ENCODE measurements at regions not wholly inside any gene's neighbourhood (a gene's known extent, or its start where the extent isn't known, plus 50 kb on each side); places are given as distances from the start of the nearest gene placed in this dataset.

GRCh38 chr16:74030000-74030706, 266.5 kb upstream of the PSMD7 start:
- DNase-seq: no peak

GRCh38 chr16:74029115-74029792, 267.4 kb upstream of the PSMD7 start:
- DNase-seq: no peak

- no peak for DNase-seq
These were observed 270.0 kb upstream of the PSMD7 start for GRCh38 chr16:74026373-74027281.

- no peak for DNase-seq
These were observed 271.7 kb upstream of the PSMD7 start for GRCh38 chr16:74024953-74025352.

GRCh38 chr16:74020095-74020670, 276.4 kb upstream of the PSMD7 start:
- no peak for DNase-seq

GRCh38 chr16:74019612-74020011, 277.0 kb upstream of the PSMD7 start:
- no peak for DNase-seq

- no peak for DNase-seq
These were observed 280.7 kb upstream of the PSMD7 start for GRCh38 chr16:74015953-74016352.

- DNase-seq: no peak
These were observed 297.9 kb upstream of the PSMD7 start for GRCh38 chr16:73998707-73999106.

- no peak for DNase-seq
These were observed 298.6 kb upstream of the PSMD7 start for GRCh38 chr16:73997971-73998370.

- no peak for DNase-seq
These were observed 299.3 kb upstream of the PSMD7 start for GRCh38 chr16:73997340-73997711.

GRCh38 chr16:73996624-73997339, 299.8 kb upstream of the PSMD7 start:
- no peak for DNase-seq

GRCh38 chr16:73993878-73994277, 302.7 kb upstream of the PSMD7 start:
- no peak for DNase-seq

- no peak for DNase-seq
These were observed 318.2 kb upstream of the PSMD7 start for GRCh38 chr16:73978407-73978784.

GRCh38 chr16:73976644-73977043, 320.0 kb upstream of the PSMD7 start:
- no peak for DNase-seq

GRCh38 chr16:73973174-73973573, 323.4 kb upstream of the PSMD7 start:
- no peak for DNase-seq

- DNase-seq: no peak
These were observed 329.8 kb upstream of the PSMD7 start for GRCh38 chr16:73966851-73967250.

- DNase-seq: no peak
These were observed 331.0 kb upstream of the PSMD7 start for GRCh38 chr16:73965591-73965990.

GRCh38 chr16:73956587-73957494, 339.8 kb upstream of the PSMD7 start:
- DNase-seq: peak; percentile 69

GRCh38 chr16:73955702-73956101, 340.9 kb upstream of the PSMD7 start:
- DNase-seq: no peak

GRCh38 chr16:73955255-73955654, 341.4 kb upstream of the PSMD7 start:
- no peak for DNase-seq

- DNase-seq: no peak
These were observed 345.1 kb upstream of the PSMD7 start for GRCh38 chr16:73951481-73951880.
